ENCODE measurements at regions not wholly inside any gene's neighbourhood (a gene's known extent, or its start where the extent isn't known, plus 50 kb on each side); places are given as distances from the start of the nearest gene placed in this dataset.

GRCh38 chr2:217218269-217219163, 358.7 kb upstream of the TNP1 start (continued):
- TF ChIP-seq KDM1A (IDR thresholded peaks at IDR 0.05; ENCODE audit: borderline replicate concordance) (no peak), CREB1 (IDR thresholded peaks at IDR 0.05; ENCODE audit: low read depth) (no peak; the same call in 1 of the 2 replicates), SPI1 (IDR thresholded peaks at IDR 0.05; ENCODE audit: borderline replicate concordance, insufficient read depth, low read depth, low read length) (peak; percentile 97), ZSCAN29 (IDR thresholded peaks at IDR 0.05) (peak; percentile 82), CBX5 (IDR thresholded peaks at IDR 0.05; ENCODE audit: low read depth) (no peak), MTA3 (IDR thresholded peaks at IDR 0.05; ENCODE audit: borderline replicate concordance, low read length) (0 out of 2 replicates have a peak, but pooled peaks have one; percentile 56), EP300 (IDR thresholded peaks at IDR 0.05; ENCODE audit: borderline replicate concordance in 1 of 2, control insufficient read depth in 1 of 2, low read depth in 2 of 2, low read length in 2 of 2) (peak; percentile 4 to 85; a peak in 3 of 4 replicates), BCL11A (IDR thresholded peaks at IDR 0.05; ENCODE audit: low read depth, low read length) (peak; percentile 87), ETV6 (conservative IDR thresholded peaks at IDR 0.05 in 1 of 2, IDR thresholded peaks at IDR 0.05 in 1 of 2; ENCODE audit: borderline replicate concordance in 1 of 2, low read depth in 1 of 2) (peak in 1 of 2 experiments; percentile 70; a peak in 1 of 4 replicates), RUNX3 (IDR thresholded peaks at IDR 0.05; ENCODE audit: low read length) (peak; percentile 97), MYC (IDR thresholded peaks at IDR 0.05; ENCODE audit: insufficient read depth, insufficient read length, insufficient replicate concordance, low read length, severe bottlenecking) (no peak), ATF7 (IDR thresholded peaks at IDR 0.05; ENCODE audit: low read depth) (peak; percentile 59), PML (IDR thresholded peaks at IDR 0.05; ENCODE audit: low read length) (peak; percentile 37; the same call in 1 of the 2 replicates), NR2F1 (conservative IDR thresholded peaks at IDR 0.05) (no peak), EED (IDR thresholded peaks at IDR 0.05; ENCODE audit: low read depth) (peak; percentile 91), MXI1 (IDR thresholded peaks at IDR 0.05; ENCODE audit: low read depth, low read length) (0 out of 2 replicates have a peak, but pooled peaks have one; percentile 30), PAX5 (IDR thresholded peaks at IDR 0.05; ENCODE audit: borderline replicate concordance, low read depth, low read length) (peak; percentile 77; the same call in 1 of the 2 replicates), ZNF207 (IDR thresholded peaks at IDR 0.05; ENCODE audit: borderline replicate concordance) (no peak), NR2C2 (IDR thresholded peaks at IDR 0.05; ENCODE audit: borderline replicate concordance, control insufficient read depth, insufficient read length, low read depth) (no peak), MLLT1 (IDR thresholded peaks at IDR 0.05) (peak; percentile 51; the same call in 1 of the 2 replicates), TAF1 (IDR thresholded peaks at IDR 0.05; ENCODE audit: borderline replicate concordance, low read depth, low read length) (0 out of 2 replicates have a peak, but pooled peaks have one; percentile 12), BMI1 (IDR thresholded peaks at IDR 0.05; ENCODE audit: borderline replicate concordance) (peak; percentile 55; the same call in 1 of the 2 replicates), SUPT20H (IDR thresholded peaks at IDR 0.05; ENCODE audit: borderline replicate concordance, control insufficient read depth, low read depth, low read length) (no peak), IRF4 (IDR thresholded peaks at IDR 0.05; ENCODE audit: low read depth, low read length) (peak; percentile 80; the same call in 1 of the 2 replicates)
- TF ChIP-seq, protein P1, sequence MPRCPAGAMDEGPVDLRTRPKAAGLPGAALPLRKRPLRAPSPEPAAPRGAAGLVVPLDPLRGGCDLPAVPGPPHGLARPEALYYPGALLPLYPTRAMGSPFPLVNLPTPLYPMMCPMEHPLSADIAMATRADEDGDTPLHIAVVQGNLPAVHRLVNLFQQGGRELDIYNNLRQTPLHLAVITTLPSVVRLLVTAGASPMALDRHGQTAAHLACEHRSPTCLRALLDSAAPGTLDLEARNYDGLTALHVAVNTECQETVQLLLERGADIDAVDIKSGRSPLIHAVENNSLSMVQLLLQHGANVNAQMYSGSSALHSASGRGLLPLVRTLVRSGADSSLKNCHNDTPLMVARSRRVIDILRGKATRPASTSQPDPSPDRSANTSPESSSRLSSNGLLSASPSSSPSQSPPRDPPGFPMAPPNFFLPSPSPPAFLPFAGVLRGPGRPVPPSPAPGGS (IDR thresholded peaks at IDR 0.05; ENCODE audit: borderline replicate concordance, insufficient read depth, low read depth, low read length, poor library complexity, severe bottlenecking), result peak; percentile 29
- TF ChIP-seq, protein P2, sequence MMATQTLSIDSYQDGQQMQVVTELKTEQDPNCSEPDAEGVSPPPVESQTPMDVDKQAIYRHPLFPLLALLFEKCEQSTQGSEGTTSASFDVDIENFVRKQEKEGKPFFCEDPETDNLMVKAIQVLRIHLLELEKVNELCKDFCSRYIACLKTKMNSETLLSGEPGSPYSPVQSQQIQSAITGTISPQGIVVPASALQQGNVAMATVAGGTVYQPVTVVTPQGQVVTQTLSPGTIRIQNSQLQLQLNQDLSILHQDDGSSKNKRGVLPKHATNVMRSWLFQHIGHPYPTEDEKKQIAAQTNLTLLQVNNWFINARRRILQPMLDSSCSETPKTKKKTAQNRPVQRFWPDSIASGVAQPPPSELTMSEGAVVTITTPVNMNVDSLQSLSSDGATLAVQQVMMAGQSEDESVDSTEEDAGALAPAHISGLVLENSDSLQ (IDR thresholded peaks at IDR 0.05), result peak; percentile 74; the same call in 1 of the 2 replicates

Measured in GM12878 (cell line).